CD4-positive, alpha-beta memory T cell (primary cell): ENCODE measurements at regions not wholly inside any gene's neighbourhood (a gene's known extent, or its start where the extent isn't known, plus 50 kb on each side); places are given as distances from the start of the nearest gene placed in this dataset.

Experiments
- CTCF ChIA-PET: fragments of 350-600 bp; sonication (Branson Sonifier 250); formaldehyde crosslinking; loops from one replicate; lab custom pipeline; 2021; ENCODE audit warnings: inconsistent platforms; ENCODE audit not compliant: partially characterized antibody; lab: Charles Lee
- POLR2A ChIA-PET: fragments of 350-600 bp; sonication (Branson Sonifier 250); formaldehyde crosslinking; loops from one replicate; lab custom pipeline; 2021; ENCODE audit not compliant: partially characterized antibody; lab: Charles Lee
- DNase-seq, 5 donors: peaks; one replicate each; pipeline versions ENCODE4 v3.0.0 to v3.0.0-alpha.2; 2020 to 2022; ENCODE audit warnings: mixed read lengths in 1 of 5
- H3K27ac ChIP-seq: one replicate; pipeline ENCODE4 v1.7.0; 2013; ENCODE audit warnings: low read depth, low read length
- H3K27me3 ChIP-seq: 2 replicates; pipeline ENCODE4 v1.7.0; 2013; ENCODE audit warnings: mild to moderate bottlenecking, low read length, moderate library complexity; ENCODE audit not compliant: insufficient read depth
- H3K36me3 ChIP-seq: 2 replicates; pipeline ENCODE4 v1.7.0; 2013; ENCODE audit warnings: mild to moderate bottlenecking, low read length, moderate library complexity; ENCODE audit not compliant: insufficient read depth
- H3K4me1 ChIP-seq: 2 replicates; pipeline ENCODE4 v1.7.0; 2013; ENCODE audit warnings: mild to moderate bottlenecking, low read length, moderate library complexity; ENCODE audit not compliant: insufficient read depth
- H3K4me3 ChIP-seq, 2 donors: one replicate each; pipeline ENCODE4 v1.7.0; 2013; ENCODE audit warnings: low read length in 2 of 2, mild to moderate bottlenecking in 1 of 2
- H3K9me3 ChIP-seq, 2 donors: one replicate each; pipeline ENCODE4 v1.7.0; 2013; ENCODE audit warnings: low read length in 2 of 2, control low read depth in 1 of 2; ENCODE audit not compliant: control insufficient read depth in 1 of 2
- H3K27ac Mint-ChIP-seq, 7 donors: one replicate each; pipeline ENCODE4 v1.8.0; 2020 to 2021; ENCODE audit warnings: mixed read lengths in 7 of 7, mild to moderate bottlenecking in 6 of 7, inconsistent platforms in 3 of 7, moderate library complexity in 3 of 7
- H3K27me3 Mint-ChIP-seq, 2 donors: one replicate each; pipeline ENCODE4 v1.8.0; 2020 to 2021; ENCODE audit warnings: mixed read lengths in 2 of 2
- H3K36me3 Mint-ChIP-seq, 2 donors: one replicate each; pipeline ENCODE4 v1.8.0; 2020 to 2021; ENCODE audit warnings: mixed read lengths in 2 of 2, inconsistent platforms in 1 of 2, mild to moderate bottlenecking in 1 of 2
- H3K4me1 Mint-ChIP-seq, 4 donors: one replicate each; pipeline ENCODE4 v1.8.0; 2020 to 2021; ENCODE audit warnings: mixed read lengths in 4 of 4, mild to moderate bottlenecking in 1 of 4
- H3K4me3 Mint-ChIP-seq, 8 donors: one replicate each; pipeline ENCODE4 v1.8.0; 2020 to 2021; ENCODE audit warnings: mixed read lengths in 8 of 8, mild to moderate bottlenecking in 7 of 8, moderate library complexity in 6 of 8, inconsistent platforms in 3 of 8
- H3K9me3 Mint-ChIP-seq, 8 donors: one replicate each; pipeline ENCODE4 v1.8.0; 2020 to 2021; ENCODE audit warnings: mixed read lengths in 8 of 8, mild to moderate bottlenecking in 5 of 8, inconsistent platforms in 3 of 8, moderate library complexity in 1 of 8
- intact Hi-C: fragments of 100-400 bp; cut with micrococcal nuclease; formaldehyde crosslinking; loops from one replicate; pipeline ENCODE4 v1.15.1; 2023

DNA sequence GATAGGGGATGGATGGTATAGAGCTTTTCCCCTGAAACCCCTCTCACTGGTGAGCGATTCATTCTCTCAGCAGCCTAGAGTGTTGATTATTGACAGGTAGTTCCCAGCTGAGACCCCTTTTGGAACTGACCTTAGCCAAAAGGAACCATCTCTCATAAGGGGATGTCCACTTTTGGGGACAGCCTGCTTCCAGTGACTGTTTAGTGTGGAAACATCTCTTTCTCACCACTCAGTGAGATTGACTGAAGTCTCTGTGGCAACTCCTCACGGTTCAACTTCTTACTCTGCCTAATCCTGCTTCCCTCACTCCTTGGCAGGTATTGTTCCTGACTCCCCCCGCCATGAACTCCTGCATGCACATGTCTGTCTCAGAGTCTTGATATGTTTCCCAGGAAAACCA is 529.2 kb upstream of the ATP2B1 start:
- no peaks in the 10 kb centered on the region for H3K27me3 ChIP-seq
- no peak overlapping the region for H3K27ac ChIP-seq
- ChIA-PET POLR2A (no interaction called here), CTCF (no interaction called here)
- no peaks in the 10 kb centered on the region for H3K36me3 ChIP-seq
- no peak overlapping the region for H3K27ac Mint-ChIP-seq
- H3K4me1 Mint-ChIP-seq = peaks cover 0 to 2% (median under 1%) of the 10 kb centered on the region in 4 donors
- no peaks in the 10 kb centered on the region for H3K36me3 Mint-ChIP-seq
- peaks cover 12 to 18% of the 10 kb centered on the region in 2 donors for H3K27me3 Mint-ChIP-seq
- no peak overlapping the region for H3K4me3 ChIP-seq
- no peak overlapping the region for H3K4me3 Mint-ChIP-seq
- H3K4me1 ChIP-seq = no peaks in the 10 kb centered on the region
- intact Hi-C loops = no loop called here
- peaks cover 0 to 3% (median under 1%) of the 10 kb centered on the region in 8 donors for H3K9me3 Mint-ChIP-seq
- no peak for DNase-seq
- no peaks in the 10 kb centered on the region for H3K9me3 ChIP-seq

DNA sequence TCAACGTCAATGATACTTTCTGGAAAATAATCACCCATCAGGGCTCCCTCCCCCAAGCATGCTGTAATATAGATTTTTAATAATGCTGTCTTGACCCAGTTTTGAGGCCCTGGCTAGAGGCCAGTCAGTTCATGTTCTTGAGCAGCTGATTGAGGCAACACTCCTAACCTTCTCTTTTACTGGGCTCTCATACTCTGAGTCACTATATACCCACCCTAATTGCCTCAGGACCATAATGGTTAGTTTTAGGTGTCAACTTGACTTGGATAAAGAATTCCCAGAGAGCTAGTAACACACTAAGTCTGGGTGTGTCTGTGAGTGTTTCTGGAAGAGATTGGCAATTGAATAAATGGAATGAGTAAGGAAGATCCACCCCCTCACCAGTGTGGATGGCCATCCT is 527.0 kb upstream of the ATP2B1 start:
- H3K4me1 ChIP-seq = no peaks in the 10 kb centered on the region
- no peaks in the 10 kb centered on the region for H3K27me3 ChIP-seq
- H3K36me3 Mint-ChIP-seq = no peaks in the 10 kb centered on the region
- H3K27me3 Mint-ChIP-seq = peaks cover 10 to 16% of the 10 kb centered on the region in 2 donors
- H3K9me3 Mint-ChIP-seq = peaks cover 0 to 4% (median 0%) of the 10 kb centered on the region in 8 donors
- no peak overlapping the region for H3K4me3 ChIP-seq
- POLR2A ChIA-PET = no interaction called here
- no peak for DNase-seq
- CTCF ChIA-PET = no interaction called here
- H3K4me3 Mint-ChIP-seq = no peak overlapping the region
- H3K27ac ChIP-seq = no peak overlapping the region
- intact Hi-C loops = no loop called here
- H3K4me1 Mint-ChIP-seq = peaks cover 0 to 2% (median under 1%) of the 10 kb centered on the region in 4 donors
- H3K9me3 ChIP-seq = no peaks in the 10 kb centered on the region
- no peaks in the 10 kb centered on the region for H3K36me3 ChIP-seq
- H3K27ac Mint-ChIP-seq = peak overlapping the region in 1 of 7 donors; percentile 3

DNA sequence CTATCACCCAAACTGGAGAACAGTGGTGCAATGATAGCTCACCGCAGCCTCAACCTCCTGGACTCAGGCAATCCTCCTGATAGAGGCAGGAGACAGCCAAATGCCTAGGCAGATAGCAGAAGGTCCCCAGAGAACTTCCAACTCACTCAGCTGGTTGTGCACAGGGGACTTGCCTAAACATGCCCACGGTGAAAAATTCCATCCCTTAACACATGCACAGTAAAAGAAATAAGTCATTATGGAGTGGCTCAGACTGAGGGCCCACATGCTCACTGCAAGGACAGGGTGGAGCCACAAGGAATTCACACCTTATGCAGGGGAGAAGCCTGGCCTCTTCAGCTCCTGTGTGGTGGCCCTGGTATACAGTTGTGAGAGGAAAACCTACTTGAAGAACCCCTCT is 525.8 kb upstream of the ATP2B1 start:
- peaks cover 0 to 2% (median under 1%) of the 10 kb centered on the region in 4 donors for H3K4me1 Mint-ChIP-seq
- H3K27ac Mint-ChIP-seq = no peak overlapping the region
- Histone ChIP-seq H3K4me1 (no peaks in the 10 kb centered on the region), H3K9me3 (no peaks in the 10 kb centered on the region), H3K36me3 (no peaks in the 10 kb centered on the region), H3K27me3 (no peaks in the 10 kb centered on the region), H3K27ac (no peak overlapping the region), H3K4me3 (no peak overlapping the region)
- H3K27me3 Mint-ChIP-seq = peaks cover 8 to 10% of the 10 kb centered on the region in 2 donors
- DNase-seq = no peak
- ChIA-PET POLR2A (no interaction called here), CTCF (no interaction called here)
- peaks cover 0 to 4% (median 0%) of the 10 kb centered on the region in 8 donors for H3K9me3 Mint-ChIP-seq
- H3K36me3 Mint-ChIP-seq = no peaks in the 10 kb centered on the region
- intact Hi-C loops = no loop called here
- H3K4me3 Mint-ChIP-seq = no peak overlapping the region

DNA sequence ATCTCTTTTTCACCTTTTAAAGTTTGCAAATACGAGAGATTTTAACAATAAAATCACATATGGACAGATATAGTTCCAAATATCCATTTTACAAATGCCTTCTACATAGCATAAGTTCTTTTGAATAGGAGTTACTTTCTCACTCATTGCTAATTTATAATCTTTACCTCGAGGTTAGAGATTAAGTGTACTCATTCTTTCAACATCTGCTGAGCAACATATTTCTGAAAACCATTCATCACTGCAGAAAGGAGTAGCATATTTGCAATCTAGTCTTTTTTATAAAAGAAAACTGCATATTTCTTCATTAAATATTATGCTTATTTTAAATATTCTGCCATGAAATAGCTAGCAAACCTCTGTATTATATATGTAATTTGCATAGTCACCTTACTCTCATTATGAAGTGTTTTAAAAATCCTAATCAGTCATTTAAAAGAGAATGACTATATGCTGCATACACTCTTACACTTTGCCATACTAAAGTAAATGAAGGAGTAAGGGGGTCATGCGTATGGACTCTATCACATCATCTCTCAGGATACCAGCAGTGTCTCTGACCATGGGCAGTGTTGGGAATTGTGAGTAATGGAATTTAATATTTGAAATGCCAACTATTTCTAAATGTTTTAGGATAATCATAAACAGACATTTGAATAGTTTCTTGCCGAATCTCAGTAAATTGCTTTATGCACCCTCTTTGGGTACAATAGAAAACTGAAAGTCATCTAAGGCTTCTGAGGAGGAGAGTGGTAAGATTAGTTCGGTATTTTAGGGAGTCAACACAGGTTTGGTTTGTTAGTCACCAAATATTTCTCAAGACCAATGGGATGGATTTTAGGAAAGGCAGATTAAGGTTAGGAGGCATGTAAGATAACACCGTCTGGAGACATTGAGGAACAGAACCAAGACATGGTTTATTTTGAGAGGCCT is 524.8 kb upstream of the ATP2B1 start:
- Mint-ChIP-seq H3K27me3 (peaks cover 9 to 10% of the 10 kb centered on the region in 2 donors), H3K4me1 (peaks cover 0 to 2% (median under 1%) of the 10 kb centered on the region in 4 donors), H3K27ac (no peak overlapping the region), H3K4me3 (no peak overlapping the region), H3K9me3 (peaks cover 0 to 4% (median 0%) of the 10 kb centered on the region in 8 donors), H3K36me3 (no peaks in the 10 kb centered on the region)
- CTCF ChIA-PET = no interaction called here
- POLR2A ChIA-PET = no interaction called here
- Histone ChIP-seq H3K4me1 (no peaks in the 10 kb centered on the region), H3K27me3 (no peaks in the 10 kb centered on the region), H3K36me3 (no peaks in the 10 kb centered on the region), H3K27ac (no peak overlapping the region), H3K4me3 (no peak overlapping the region), H3K9me3 (no peaks in the 10 kb centered on the region)
- DNase-seq = no peak
- intact Hi-C loops = no loop called here

- H3K36me3 Mint-ChIP-seq = no peaks in the 10 kb centered on the region
- H3K9me3 Mint-ChIP-seq = peaks cover 0 to 2% (median 0%) of the 10 kb centered on the region in 8 donors
- no peak overlapping the region for H3K4me3 Mint-ChIP-seq
Measured at GRCh38 chr12:90229407-90230170, 521.0 kb upstream of the ATP2B1 start.

GRCh38 chr12:90226211-90226610 is 517.6 kb upstream of the ATP2B1 start:
- peak overlapping the region in 1 of 7 donors; percentile 26 for H3K27ac Mint-ChIP-seq
- H3K4me1 Mint-ChIP-seq = no peaks in the 10 kb centered on the region
- CTCF ChIA-PET = no interaction called here
- Histone ChIP-seq H3K27me3 (no peaks in the 10 kb centered on the region), H3K9me3 (no peaks in the 10 kb centered on the region), H3K4me3 (no peak overlapping the region), H3K27ac (no peak overlapping the region), H3K36me3 (no peaks in the 10 kb centered on the region), H3K4me1 (no peaks in the 10 kb centered on the region)
- no peaks in the 10 kb centered on the region for H3K36me3 Mint-ChIP-seq
- no peak overlapping the region for H3K4me3 Mint-ChIP-seq
- intact Hi-C loops = no loop called here
- POLR2A ChIA-PET = no interaction called here
- no peaks in the 10 kb centered on the region for H3K9me3 Mint-ChIP-seq
- peaks cover 0 to 2% of the 10 kb centered on the region in 2 donors for H3K27me3 Mint-ChIP-seq
- DNase-seq = no peak

More at GRCh38 chr12:90229407-90230170, 521.0 kb upstream of the ATP2B1 start:
- H3K4me1 ChIP-seq = no peaks in the 10 kb centered on the region
- H3K27me3 Mint-ChIP-seq = peaks cover 0 to 2% of the 10 kb centered on the region in 2 donors
- intact Hi-C loops = no loop called here
- DNase-seq = no peak
- no peak overlapping the region for H3K27ac Mint-ChIP-seq
- no peak overlapping the region for H3K4me3 ChIP-seq
- POLR2A ChIA-PET = no interaction called here
- no peaks in the 10 kb centered on the region for H3K36me3 ChIP-seq
- CTCF ChIA-PET = no interaction called here
- H3K4me1 Mint-ChIP-seq = no peaks in the 10 kb centered on the region
- no peaks in the 10 kb centered on the region for H3K9me3 ChIP-seq
- no peaks in the 10 kb centered on the region for H3K27me3 ChIP-seq
- no peak overlapping the region for H3K27ac ChIP-seq

- H3K4me1 Mint-ChIP-seq = peaks cover 0 to 6% (median 3%) of the 10 kb centered on the region in 4 donors
- H3K27me3 Mint-ChIP-seq = peaks cover 2 to 4% of the 10 kb centered on the region in 2 donors
- Histone ChIP-seq H3K9me3 (no peaks in the 10 kb centered on the region), H3K4me1 (no peaks in the 10 kb centered on the region), H3K36me3 (no peaks in the 10 kb centered on the region), H3K4me3 (no peak overlapping the region), H3K27ac (no peak overlapping the region), H3K27me3 (no peaks in the 10 kb centered on the region)
- H3K9me3 Mint-ChIP-seq = no peaks in the 10 kb centered on the region
- CTCF ChIA-PET = no interaction called here
- DNase-seq = no peak
- POLR2A ChIA-PET = no interaction called here
- H3K27ac Mint-ChIP-seq = no peak overlapping the region
- H3K4me3 Mint-ChIP-seq = peak overlapping the region in 1 of 8 donors; percentile 24
- intact Hi-C loops = no loop called here
- H3K36me3 Mint-ChIP-seq = no peaks in the 10 kb centered on the region
Measured at GRCh38 chr12:90216815-90217214, 508.2 kb upstream of the ATP2B1 start.
